Cortex of kidney (tissue), 1 donor: ENCODE measurements at regions not wholly inside any gene's neighbourhood (a gene's known extent, or its start where the extent isn't known, plus 50 kb on each side); places are given as distances from the start of the nearest gene placed in this dataset.
"Not testable (repeated sequence)": the region's sequence is repeated elsewhere in the genome, so short reads cannot be mapped to it uniquely, and the experiment has no call there.

ENCODE experiments used
- DNase-seq: peaks from one replicate; lab custom pipeline; 2025; lab: John Stamatoyannopoulos, UW

DNA sequence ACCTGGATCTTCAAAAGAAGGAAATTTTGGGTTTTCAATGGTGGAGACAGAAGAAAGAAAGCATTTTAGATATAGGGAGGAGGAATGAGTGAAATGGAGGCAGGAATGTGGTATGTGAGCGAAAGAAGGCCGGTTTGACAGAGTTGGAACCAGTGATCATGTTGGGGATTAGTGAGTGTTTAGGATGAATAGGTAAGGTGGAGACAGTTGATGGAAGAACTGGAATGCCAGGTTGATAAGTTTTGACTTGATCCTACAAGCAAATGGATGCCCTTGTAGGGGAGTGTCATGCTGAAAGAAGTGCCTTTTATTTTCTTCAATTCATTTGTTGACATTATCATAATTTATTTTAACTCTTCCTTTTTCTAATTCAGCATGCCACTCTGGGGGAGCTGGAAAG is 207.8 kb upstream of the AMOT start:
- no peak for DNase-seq

DNA sequence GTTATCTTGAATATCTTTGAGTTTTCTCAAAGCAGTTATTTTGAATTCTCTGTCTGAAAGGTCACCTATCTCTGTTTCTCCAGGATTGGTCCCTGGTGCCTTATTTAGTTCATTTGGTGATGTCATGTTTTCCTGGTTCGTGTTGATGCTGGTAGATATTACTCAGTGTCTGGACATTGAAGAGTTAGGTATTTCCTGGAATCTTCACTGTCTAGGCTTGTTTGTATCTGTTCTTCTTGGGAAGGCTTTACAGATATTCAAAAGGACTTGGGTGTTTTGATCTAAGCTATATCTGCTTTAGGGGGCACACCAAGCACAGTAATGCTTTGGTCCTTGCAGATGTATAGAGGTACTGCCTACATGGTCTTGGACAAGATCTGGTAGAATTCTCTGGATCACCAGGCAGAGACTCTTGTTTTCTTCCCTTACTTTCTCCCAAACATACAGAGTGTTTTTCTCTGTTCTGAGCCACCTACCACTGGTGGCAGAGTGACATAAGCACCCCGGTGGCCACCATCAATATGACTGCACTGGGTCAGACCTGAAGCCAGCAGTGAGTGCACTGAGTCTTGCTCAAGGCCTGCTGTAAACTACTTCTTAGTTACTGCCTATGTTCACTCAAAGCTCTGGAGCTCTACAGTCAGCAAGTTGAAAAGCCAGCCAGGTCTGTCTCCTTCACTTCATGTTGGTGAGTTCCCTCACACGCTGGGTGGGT is 193.5 kb upstream of the AMOT start:
- DNase-seq: no peak

DNA sequence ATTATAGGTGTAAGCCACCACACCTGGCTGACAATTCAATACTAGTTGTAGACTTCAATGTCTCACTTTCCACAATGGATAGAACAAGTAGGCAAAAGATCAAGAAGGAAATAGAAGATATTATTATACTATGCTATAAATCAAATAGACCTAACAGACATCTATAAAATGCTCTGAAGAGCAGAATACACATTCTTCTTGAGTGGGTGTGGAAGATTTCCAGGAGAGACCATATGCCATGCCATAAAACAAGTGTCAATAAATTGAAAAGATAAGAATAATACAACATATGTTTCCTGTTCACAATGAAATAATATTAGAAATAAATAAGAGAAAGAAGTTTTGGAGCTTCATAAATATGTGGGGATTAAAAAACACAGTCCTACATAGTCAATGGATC is 179.3 kb upstream of the AMOT start:
- no peak for DNase-seq

DNA sequence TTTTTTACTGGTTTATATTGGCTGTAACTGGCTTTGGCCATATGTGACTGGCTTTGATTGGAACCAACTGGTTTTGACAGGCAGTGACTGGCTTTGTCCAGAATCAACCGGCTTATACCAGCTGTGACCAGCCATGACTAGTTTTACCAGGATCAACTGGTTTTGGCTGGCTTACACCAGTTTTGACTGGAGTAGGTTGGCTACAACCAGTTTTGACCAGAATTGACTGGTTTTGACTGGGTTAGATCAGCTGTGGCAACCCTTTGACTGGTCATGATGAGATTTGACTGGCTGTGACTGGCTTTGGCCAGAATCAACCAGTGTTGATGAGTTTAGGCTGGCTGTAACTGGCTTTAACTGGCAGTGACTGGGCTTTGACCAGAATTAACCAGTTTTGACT is 169.2 kb upstream of the AMOT start:
- no peak for DNase-seq

DNA sequence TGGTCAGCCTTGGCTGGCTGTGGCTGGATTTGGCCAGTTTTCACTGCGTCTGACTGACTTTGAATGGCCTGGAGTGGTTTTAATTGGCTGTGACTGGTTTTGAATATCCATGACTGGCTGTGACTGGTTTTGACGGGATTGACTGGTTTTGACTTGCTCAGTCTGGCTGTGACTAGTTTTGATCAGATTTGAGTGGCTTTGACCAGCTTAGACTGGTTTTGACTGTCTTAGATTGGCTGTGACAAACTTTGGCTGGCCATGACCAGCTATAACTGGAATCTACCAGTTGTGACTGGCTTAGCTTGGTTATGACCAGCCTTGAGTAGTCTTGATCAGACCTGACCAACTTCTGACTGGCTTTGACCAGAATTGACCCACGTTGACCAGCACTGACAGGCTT is 168.4 kb upstream of the AMOT start:
- no peak for DNase-seq

DNA sequence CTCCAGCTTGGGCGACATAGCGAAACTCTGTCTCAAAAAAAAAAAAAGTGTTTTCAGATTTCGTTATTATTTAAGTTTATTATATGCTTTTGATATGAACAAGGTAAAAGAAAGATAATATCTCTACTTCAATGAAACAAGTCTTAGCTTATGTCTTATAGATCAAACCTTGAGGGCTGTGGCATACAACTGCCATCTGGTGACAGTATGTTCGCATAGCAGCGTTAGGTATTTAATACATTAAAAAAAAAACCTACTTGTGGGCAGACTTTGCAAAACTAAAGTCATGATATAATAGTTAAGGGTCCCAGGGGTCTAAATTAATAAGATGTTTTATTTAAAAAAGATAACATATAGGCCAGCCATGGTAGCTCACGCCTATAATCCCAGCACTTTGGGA is 161.2 kb upstream of the AMOT start:
- no peak for DNase-seq

DNA sequence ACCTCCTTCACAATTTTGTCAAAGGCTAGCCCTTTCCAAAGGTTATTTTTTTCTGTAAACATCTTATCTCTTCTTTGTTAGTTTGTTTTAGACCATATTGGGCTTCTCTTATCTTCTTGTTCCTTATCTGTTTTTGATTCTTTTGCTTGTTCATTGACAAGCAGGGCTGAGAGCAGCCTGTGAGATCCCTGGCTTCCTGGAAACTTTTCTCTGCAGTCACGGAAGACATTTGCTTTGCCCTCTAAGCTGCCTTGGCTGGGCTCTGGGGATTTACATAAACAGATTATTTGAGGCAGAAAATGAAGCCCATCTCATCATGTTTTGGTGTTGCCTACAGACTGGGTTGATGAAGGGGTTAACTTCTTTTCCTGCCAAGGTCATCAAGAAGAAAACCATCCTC is 157.4 kb upstream of the AMOT start:
- DNase-seq: no peak

DNA sequence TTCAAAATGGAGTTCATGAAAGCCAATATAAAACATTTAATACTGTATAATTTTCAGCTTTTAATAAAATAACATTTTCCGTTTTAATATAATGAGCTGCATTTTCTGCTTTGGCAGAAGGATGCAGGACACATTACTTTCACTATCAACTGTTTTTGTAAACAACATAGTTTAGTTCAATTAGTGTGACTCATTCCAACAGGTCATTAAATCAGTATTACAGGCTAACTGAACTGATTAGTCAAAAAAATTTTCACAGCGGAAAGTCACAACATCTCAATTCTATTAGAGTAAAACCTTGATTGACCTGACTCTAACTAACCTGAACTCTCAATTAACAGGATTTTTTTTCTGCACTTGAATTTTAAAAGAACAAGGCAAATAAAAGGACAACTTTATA is 151.2 kb upstream of the AMOT start:
- DNase-seq: no peak

DNA sequence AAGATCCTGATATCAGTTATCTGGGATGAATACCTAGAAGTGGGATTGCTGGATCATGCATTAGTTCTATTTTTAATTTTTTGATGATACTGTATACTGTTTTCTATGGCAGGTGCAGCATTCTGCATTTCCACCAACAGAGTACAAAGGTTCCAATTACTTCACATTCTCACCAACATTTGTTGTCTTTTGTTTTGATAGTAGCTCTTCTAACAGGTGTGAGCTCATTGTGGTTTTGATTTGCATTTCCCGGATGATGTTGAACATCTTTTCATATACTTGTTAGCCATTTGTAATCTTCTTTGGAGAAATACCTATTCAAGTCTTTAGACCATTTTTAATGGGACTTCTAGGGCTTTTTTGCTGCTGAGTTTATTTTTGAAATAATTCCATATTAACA is 139.2 kb upstream of the AMOT start:
- no peak for DNase-seq

DNA sequence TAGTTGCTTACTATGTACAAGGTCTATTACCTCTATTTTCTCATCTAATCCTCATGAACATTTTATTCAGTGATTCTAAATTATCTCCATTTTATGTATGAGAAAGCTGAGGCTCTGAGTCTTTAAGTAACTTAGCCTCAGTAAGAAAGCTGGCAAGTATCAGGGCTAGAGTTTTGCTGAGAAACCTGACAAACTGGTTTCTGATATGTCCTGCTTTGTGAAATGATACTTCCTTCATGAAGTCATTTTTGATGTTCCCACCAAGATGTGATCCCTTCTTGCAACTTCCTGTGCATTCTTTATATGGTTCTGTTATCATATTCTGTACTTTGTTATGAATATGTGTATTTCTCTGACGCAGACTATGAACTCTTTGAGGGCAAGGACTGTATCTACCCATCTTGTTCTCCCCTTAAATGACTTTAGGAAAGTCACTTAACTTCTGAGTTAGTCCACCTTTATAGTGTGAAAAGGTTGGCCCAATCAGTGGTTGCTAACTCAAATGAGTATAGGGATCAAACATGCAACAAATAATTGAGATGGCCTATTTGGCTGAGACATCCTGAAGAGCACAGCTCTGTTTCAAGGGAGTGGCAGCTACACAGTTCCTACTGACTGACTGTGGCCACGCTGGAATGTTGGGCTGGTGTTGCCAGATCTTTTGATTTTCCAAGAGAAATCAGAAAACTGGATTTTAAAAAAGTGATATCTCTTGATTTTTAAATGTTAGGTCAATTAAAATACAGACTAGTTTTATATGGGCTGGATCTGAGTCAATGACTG is 127.9 kb upstream of the AMOT start:
- DNase-seq: no peak

DNA sequence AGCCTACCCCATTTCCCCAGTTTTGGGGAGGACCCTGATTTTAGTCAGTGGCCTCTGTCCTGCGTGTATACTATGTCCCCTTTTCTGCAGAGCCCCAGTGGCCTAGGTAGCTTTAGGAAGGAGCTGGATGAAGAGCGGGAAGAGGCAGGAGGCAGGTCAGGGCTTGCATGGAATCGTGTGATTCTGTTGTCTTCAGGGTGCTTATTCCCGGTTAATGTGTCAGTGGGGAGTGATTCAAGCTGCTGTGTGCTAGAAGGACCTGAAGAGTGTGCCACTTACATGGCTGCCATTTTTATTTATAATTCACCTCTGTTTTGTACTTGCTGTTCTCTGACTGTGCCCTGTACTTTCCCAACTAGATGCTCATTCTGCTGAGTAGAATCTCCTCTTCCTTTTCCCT is 127.3 kb upstream of the AMOT start:
- no peak for DNase-seq

DNA sequence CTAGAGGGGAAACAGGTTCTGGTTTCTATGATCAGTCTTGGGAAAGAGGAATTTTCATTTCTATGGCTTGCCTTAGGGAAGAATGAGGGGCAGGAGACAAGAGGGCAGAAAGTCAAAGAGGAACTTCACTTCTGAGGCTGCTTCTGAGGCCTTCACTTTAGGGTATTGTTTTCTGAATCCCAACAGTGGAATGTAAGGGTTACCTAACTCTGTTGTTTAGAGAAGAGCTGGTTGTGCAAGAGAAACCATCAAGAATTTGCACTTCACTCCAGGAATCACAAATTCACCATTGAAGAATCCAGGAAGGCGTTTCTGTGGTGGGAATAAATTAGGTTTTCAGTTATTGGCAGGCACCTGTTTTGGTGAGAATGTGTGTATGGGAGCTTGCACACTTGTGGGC is 126.7 kb upstream of the AMOT start:
- DNase-seq: no peak

DNA sequence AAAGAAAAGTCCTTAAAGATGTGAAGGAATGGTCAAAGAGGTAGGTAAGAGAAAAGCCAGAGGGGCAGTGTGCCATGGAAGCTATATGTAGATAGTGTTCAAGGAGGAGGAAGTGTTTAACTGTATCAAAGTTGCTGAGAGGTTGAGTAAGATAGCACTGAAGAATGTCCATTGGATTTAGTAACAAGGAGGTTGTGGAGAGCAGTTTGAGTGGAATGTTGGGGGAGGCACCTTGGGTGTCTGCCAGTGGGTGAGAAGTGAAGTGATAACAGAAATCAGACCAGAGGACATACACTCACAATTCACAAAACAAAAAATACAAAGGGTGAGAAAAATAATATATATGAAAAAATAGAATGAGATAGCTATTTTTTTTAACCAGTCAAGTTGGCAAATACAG is 121.3 kb upstream of the AMOT start:
- DNase-seq: no peak

DNA sequence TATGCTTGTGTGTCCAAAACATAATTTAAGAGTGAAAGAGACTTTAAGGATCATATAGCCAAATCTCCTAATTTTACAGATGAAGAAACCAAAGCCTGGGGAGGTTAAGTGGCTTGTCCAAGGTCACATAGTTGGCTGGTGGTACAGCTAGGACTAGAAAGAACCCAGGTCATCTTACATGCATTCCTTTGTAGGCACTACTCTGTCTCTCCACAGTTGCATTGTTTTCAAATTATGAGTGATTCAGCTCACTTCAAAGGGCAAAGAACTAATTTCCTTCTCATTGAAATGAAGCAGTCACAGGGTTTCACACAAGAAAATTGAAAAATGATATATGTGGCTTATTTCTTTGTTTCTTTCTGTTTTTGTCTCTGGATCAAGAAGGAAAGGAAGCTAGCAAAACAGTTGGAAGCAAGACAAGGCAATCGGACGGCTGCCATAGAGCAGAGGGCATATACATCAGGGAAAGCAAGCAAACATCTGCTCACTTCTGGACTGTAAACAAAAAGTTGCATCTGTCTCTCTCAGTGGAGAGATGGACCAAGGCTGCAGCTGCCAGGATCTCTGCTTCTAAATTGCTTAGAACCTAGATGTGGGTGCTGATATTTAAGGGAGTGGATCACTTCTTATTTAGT is 107.5 kb upstream of the AMOT start:
- no peak for DNase-seq

DNA sequence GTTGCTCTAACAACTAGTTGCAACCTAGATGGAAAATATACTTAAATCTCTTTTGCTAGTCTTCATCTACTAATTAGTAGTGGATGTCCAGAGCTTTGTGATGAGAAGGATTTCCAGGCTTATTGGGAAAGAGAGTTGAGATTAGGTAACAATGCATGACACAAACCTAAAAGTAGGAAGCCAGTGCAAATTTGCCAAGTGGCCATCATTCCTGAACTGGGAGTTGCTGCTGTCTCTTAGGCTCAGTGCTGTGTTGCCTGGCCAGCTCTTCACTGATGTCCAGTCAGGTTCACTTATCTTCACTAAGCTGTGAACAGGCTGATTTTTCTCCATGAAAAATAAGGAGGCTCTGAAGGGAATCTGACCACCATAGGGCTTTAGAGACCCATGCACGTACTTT is 105.6 kb upstream of the AMOT start:
- no peak for DNase-seq

DNA sequence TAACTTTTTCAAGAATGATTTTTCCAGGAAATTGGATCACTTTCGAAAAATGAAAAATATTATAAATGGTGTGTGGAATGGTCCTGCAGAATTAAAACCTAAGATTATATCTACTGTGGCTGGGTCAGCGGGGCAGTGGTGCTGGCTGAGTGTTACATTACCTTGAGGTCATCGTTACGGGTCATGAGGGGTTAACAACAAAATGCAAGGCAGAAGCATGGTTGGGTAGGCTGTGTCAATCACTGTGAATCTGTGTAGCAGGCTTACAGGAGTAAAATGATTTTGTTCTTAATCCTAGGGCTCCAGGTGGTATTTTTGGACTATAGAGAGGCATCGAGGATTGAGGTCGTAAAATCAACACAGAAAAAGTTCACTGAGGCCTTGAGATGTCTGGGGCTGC is 105.2 kb upstream of the AMOT start:
- DNase-seq: no peak

DNA sequence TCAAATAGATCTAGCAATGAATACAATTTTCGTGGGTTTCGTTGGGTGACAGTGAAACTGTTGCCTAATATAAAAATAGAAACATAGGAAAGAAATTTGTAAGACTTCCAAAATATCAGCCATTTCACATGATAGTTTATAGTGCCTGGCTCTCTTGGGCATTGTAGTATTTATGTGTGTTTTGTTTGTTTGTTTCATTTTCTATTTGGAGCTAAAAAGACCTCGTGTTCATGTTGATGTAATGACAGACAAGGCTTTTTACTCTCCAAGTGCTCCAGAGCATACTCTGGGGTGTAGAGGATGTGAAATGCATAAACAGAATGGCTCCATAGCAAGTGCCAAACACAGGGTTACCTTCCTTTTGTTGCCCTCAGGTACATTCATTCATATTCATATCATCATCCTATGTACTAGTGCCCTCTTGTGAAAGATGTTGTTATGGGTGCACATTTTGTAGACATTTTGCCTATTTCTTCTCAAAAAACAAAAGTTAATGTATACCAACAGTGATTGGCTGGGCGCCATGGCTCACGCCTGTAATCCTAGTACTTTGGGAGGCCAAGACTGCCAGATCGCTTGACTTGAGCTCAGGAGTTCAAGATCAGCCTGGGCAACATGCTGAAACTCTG is 100.7 kb upstream of the AMOT start:
- no peak for DNase-seq

DNA sequence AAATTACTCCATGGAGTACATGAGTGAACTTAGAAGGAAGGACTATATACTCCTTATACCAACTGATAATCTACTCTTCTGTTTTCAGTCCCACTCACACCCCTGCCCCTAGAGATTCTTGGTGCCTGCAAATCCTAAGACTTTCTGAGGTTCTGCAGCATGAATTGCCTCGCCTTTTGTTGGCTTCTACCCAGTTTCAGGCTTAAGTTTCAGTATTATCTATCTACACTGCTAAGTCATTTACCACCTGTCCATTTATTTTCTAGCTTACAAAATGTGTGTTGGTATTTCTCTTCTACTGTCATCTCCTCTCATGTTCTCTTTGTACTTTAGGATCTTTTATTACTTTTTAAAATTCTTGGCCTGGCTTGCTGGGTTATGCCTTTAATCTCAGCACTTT is 94.4 kb upstream of the AMOT start:
- no peak for DNase-seq

DNA sequence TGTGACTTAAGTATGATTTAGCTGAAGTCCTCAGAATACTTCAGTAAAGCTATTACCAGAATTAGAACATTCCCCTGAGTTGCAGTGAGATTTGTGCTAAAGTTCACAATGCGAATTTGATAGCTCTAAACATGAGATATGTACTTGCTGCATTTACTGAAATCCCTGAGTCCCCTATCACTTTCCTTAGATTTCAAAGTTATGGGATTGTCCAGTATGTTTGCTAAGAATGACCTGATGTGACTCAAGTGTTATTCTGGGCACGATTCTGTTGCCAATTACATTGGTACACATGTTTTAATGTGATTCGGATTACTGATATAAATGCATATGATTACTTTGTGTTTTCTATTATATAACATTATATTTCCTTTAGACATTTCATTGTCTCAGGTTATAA is 91.3 kb upstream of the AMOT start:
- no peak for DNase-seq

DNA sequence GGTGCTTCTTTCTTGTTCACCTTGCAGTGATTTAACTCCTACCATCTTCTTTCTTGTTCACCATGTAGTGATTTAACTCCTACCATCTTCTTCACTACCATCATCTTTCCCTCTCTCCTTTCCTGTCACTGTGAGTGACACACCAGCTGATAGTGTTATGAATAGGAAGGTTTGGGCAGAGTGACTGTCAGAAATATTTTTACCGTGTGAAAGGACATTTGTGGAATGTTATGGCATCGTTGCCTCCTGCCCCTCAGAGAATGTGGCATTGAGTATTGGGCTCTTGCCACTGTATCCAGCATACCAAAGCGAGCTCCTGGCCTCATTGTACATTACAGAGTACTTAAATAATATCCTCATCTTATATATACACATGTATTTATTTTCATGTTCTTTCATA is 90.8 kb upstream of the AMOT start:
- no peak for DNase-seq

DNA sequence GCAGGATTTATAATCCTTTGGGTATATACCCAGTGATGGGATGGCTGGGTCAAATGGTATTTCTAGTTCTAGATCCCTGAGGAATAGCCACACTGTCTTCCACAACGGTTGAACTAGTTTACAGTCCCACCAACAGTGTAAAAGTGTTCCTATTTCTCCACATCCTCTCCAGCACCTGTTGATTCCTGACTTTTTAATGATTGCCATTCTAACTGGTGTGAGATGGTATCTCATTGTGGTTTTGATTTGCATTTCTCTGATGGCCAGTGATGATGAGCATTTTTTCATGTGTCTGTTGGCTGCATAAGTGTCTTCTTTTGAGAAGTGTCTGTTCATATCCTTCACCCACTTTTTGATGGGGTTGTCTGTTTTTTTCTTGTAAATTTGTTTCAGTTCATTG is 82.8 kb upstream of the AMOT start:
- DNase-seq: not testable (repeated sequence)

DNA sequence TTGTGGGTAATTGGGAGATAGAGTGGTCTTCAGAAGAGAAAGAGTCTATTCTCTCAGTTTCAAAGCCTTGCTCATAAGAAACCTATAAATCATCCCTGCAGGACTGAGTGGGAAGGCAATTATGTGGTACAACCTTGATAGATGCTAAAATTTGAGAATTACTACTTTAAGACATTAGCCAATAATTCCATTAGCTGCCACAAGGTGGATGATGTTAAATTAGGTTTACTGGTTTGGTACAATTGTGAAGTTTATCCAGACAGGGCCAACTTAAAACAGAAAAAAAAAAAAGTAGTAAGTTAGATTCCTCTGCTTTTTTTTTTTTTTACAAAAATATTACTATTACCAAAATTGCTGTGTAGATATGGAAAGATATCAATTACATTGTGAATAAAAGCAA is 73.2 kb upstream of the AMOT start:
- no peak for DNase-seq

DNA sequence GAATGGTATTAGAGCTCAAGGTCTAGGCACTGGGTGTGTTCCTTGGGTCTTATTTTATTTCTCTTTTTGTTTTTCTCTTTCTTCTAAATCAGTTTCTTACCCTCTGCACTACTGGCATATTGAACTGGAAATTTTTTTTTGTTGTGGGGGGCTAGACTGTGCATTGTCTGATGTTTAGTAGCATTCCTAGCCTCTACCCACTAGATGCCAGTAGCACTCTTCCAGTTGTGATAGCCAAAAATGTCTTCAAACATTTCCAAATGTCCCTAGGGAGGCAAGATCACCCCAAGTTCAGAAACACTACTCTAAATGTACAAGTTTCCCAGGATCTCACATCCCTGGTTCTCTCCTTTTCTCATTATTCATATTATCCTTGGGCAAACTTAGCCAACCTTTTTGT is 69.8 kb upstream of the AMOT start:
- no peak for DNase-seq
